Large intestine (tissue), 3 donors: ENCODE measurements at regions not wholly inside any gene's neighbourhood (a gene's known extent, or its start where the extent isn't known, plus 50 kb on each side); places are given as distances from the start of the nearest gene placed in this dataset.
"Not testable (repeated sequence)": the region's sequence is repeated elsewhere in the genome, so short reads cannot be mapped to it uniquely, and the experiment has no call there.

ENCODE experiments used
- DNase-seq, 2 donors: peaks; one replicate each; pipeline versions ENCODE4 v3.0.0 to v3.0.0-alpha.2; 2013
- H3K27ac ChIP-seq: one replicate; pipeline ENCODE4 v1.5.1; 2013; ENCODE audit warnings: low read length
- H3K27me3 ChIP-seq: 2 replicates; pipeline ENCODE4 v1.6.1; 2013; ENCODE audit warnings: low read length; ENCODE audit not compliant: control insufficient read depth, insufficient read depth
- H3K36me3 ChIP-seq: 2 replicates; pipeline ENCODE4 v1.6.1; 2013; ENCODE audit warnings: low read length; ENCODE audit not compliant: control insufficient read depth, insufficient read depth
- H3K4me1 ChIP-seq: one replicate; pipeline ENCODE4 v1.6.1; 2013; ENCODE audit warnings: low read length; ENCODE audit not compliant: control insufficient read depth, insufficient read depth
- H3K4me3 ChIP-seq: one replicate; pipeline ENCODE4 v1.5.1; 2013; ENCODE audit warnings: low read length
- H3K9me3 ChIP-seq: one replicate; pipeline ENCODE4 v1.6.1; 2013; ENCODE audit warnings: mild to moderate bottlenecking, low read depth, low read length, moderate library complexity; ENCODE audit not compliant: control insufficient read depth
- WGBS: methylation state at CpG from one replicate; pipeline ENCODE4 v1.1.5; 2013; ENCODE audit warnings: low lambda C conversion rate; ENCODE audit not compliant: insufficient coverage; 5-methylcytosine and 5-hydroxymethylcytosine counted together

GRCh38 chr2:225254363-225254762, 145.1 kb upstream of the NYAP2 start:
- Histone ChIP-seq H3K9me3 (no peaks in the 10 kb centered on the region), H3K36me3 (no peaks in the 10 kb centered on the region), H3K4me3 (no peak overlapping the region), H3K4me1 (no peaks in the 10 kb centered on the region), H3K27me3 (no peaks in the 10 kb centered on the region), H3K27ac (no peak overlapping the region)
- no CpG with 5 or more reads among the region's 3 CpGs for WGBS
- no peak for DNase-seq

- no peaks in the 10 kb centered on the region for H3K9me3 ChIP-seq
- no CpG with 5 or more reads among the region's 4 CpGs for WGBS
- H3K27me3 ChIP-seq, result no peaks in the 10 kb centered on the region
- H3K4me1 ChIP-seq, result no peaks in the 10 kb centered on the region
- H3K36me3 ChIP-seq, result no peaks in the 10 kb centered on the region
- no peak overlapping the region for H3K4me3 ChIP-seq
- DNase-seq, result no peak
- H3K27ac ChIP-seq, result no peak overlapping the region
These were observed 154.6 kb upstream of the NYAP2 start for GRCh38 chr2:225244933-225245332.

- Histone ChIP-seq H3K27ac (no peak overlapping the region), H3K4me3 (no peak overlapping the region), H3K9me3 (no peaks in the 10 kb centered on the region), H3K4me1 (no peaks in the 10 kb centered on the region), H3K27me3 (no peaks in the 10 kb centered on the region), H3K36me3 (no peaks in the 10 kb centered on the region)
- no peak for DNase-seq
- WGBS, result no CpG with 5 or more reads among the region's 4 CpGs
These were observed 162.7 kb upstream of the NYAP2 start for GRCh38 chr2:225236769-225237323.

- no peak for DNase-seq
- no peaks in the 10 kb centered on the region for H3K9me3 ChIP-seq
- H3K4me1 ChIP-seq, result no peaks in the 10 kb centered on the region
- no peak overlapping the region for H3K4me3 ChIP-seq
- no peaks in the 10 kb centered on the region for H3K27me3 ChIP-seq
- no peaks in the 10 kb centered on the region for H3K36me3 ChIP-seq
- H3K27ac ChIP-seq, result no peak overlapping the region
- WGBS, result no CpG with 5 or more reads among the region's 4 CpGs
These were observed 166.3 kb upstream of the NYAP2 start for GRCh38 chr2:225233234-225233633.

GRCh38 chr2:225231900-225232299, 167.6 kb upstream of the NYAP2 start:
- Histone ChIP-seq H3K4me3 (no peak overlapping the region), H3K9me3 (no peaks in the 10 kb centered on the region), H3K4me1 (no peaks in the 10 kb centered on the region), H3K27me3 (no peaks in the 10 kb centered on the region), H3K27ac (no peak overlapping the region), H3K36me3 (no peaks in the 10 kb centered on the region)
- no peak for DNase-seq
- WGBS, result 100% methylated on average over 2 of the region's 6 CpGs

- H3K36me3 ChIP-seq, H3K4me3 ChIP-seq, H3K27me3 ChIP-seq, H3K27ac ChIP-seq, H3K9me3 ChIP-seq, DNase-seq, H3K4me1 ChIP-seq: not testable (repeated sequence)
- WGBS, result no CpG with 5 or more reads among the region's 31 CpGs
These were observed 170.2 kb upstream of the NYAP2 start for GRCh38 chr2:225229346-225229745.

GRCh38 chr2:225226441-225226840, 173.1 kb upstream of the NYAP2 start:
- no peaks in the 10 kb centered on the region for H3K36me3 ChIP-seq
- H3K27me3 ChIP-seq, result no peaks in the 10 kb centered on the region
- no peak overlapping the region for H3K27ac ChIP-seq
- no peak overlapping the region for H3K4me3 ChIP-seq
- no peaks in the 10 kb centered on the region for H3K4me1 ChIP-seq
- DNase-seq, result no peak
- no peaks in the 10 kb centered on the region for H3K9me3 ChIP-seq
- 89% methylated on average over 4 of the region's 4 CpGs for WGBS

GRCh38 chr2:225223301-225223700, 176.2 kb upstream of the NYAP2 start:
- Histone ChIP-seq H3K4me3 (no peak overlapping the region), H3K4me1 (no peaks in the 10 kb centered on the region), H3K27me3 (no peaks in the 10 kb centered on the region), H3K9me3 (no peaks in the 10 kb centered on the region), H3K27ac (no peak overlapping the region), H3K36me3 (no peaks in the 10 kb centered on the region)
- no peak for DNase-seq

GRCh38 chr2:225207471-225207870, 165.2 kb upstream of the DOCK10 start:
- no peaks in the 10 kb centered on the region for H3K9me3 ChIP-seq
- no peak for DNase-seq
- H3K36me3 ChIP-seq, result no peaks in the 10 kb centered on the region
- no peak overlapping the region for H3K4me3 ChIP-seq
- H3K4me1 ChIP-seq, result no peaks in the 10 kb centered on the region
- no peak overlapping the region for H3K27ac ChIP-seq
- H3K27me3 ChIP-seq, result no peaks in the 10 kb centered on the region
- whole genome bisulfite sequencing, result 72% methylated on average over 2 of the region's 3 CpGs

- Histone ChIP-seq H3K27me3 (no peaks in the 10 kb centered on the region), H3K4me1 (no peaks in the 10 kb centered on the region), H3K27ac (no peak overlapping the region), H3K4me3 (no peak overlapping the region), H3K9me3 (no peaks in the 10 kb centered on the region), H3K36me3 (no peaks in the 10 kb centered on the region)
- no peak for DNase-seq
- 75% methylated on average over 1 of the region's 1 CpG for WGBS
These were observed 164.8 kb upstream of the DOCK10 start for GRCh38 chr2:225207043-225207442.

GRCh38 chr2:225196579-225196978, 154.3 kb upstream of the DOCK10 start:
- Histone ChIP-seq H3K4me1 (no peaks in the 10 kb centered on the region), H3K4me3 (no peak overlapping the region), H3K27ac (no peak overlapping the region), H3K9me3 (no peaks in the 10 kb centered on the region), H3K27me3 (no peaks in the 10 kb centered on the region), H3K36me3 (no peaks in the 10 kb centered on the region)
- WGBS, result 100% methylated on average over 1 of the region's 1 CpG
- no peak for DNase-seq
